ENCODE measurements at regions not wholly inside any gene's neighbourhood (a gene's known extent, or its start where the extent isn't known, plus 50 kb on each side); places are given as distances from the start of the nearest gene placed in this dataset.

DNA sequence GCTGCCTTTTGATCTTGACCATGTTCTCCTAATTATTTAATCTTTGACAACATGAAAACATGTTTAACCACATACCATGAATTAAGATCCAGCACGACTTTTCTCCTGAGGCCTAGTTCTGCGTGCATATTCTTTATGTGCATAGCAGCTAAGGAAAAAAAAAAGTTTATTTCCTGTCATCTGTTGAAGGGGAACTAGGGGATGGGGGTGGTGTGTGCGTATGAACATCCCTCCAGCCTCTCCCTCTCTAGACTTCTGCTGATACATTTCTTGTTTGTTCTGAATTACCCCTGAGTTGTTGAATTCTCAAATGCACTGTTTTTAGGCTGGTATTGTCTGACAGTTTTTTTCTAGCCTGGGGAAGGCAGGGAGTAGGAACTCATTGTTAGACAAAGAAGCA lies 543.3 kb downstream of the FGF9 start:
- H3K9me3 ChIP-seq (ENCODE audit: control insufficient read depth, low read depth, low read length), result peaks cover 5% of the 10 kb centered on the region
- no peak overlapping the region for H3K4me3 ChIP-seq (ENCODE audit: control insufficient read depth in 2 of 3, extremely low read depth in 1 of 3, insufficient read depth in 2 of 3, low read depth in 1 of 3, low read length in 3 of 3)
- H3K9me1 ChIP-seq (ENCODE audit: control insufficient read depth, extremely low read depth, insufficient read depth, low read length), result no peaks in the 10 kb centered on the region
- H3K9ac ChIP-seq (ENCODE audit: control insufficient read depth, extremely low read depth, insufficient read depth, low read length), result no peak overlapping the region
- no peaks in the 10 kb centered on the region for H3K36me3 ChIP-seq (ENCODE audit: control insufficient read depth in 2 of 2, extremely low read depth in 1 of 2, insufficient read depth in 2 of 2, low read length in 2 of 2)
- H3K27ac ChIP-seq (ENCODE audit: control insufficient read depth, insufficient read depth, low read length), result no peak overlapping the region
- no peak overlapping the region for H3K4me2 ChIP-seq (ENCODE audit: control insufficient read depth, extremely low read depth, insufficient read depth, low read depth, low read length)
- TF ChIP-seq, protein P1, sequence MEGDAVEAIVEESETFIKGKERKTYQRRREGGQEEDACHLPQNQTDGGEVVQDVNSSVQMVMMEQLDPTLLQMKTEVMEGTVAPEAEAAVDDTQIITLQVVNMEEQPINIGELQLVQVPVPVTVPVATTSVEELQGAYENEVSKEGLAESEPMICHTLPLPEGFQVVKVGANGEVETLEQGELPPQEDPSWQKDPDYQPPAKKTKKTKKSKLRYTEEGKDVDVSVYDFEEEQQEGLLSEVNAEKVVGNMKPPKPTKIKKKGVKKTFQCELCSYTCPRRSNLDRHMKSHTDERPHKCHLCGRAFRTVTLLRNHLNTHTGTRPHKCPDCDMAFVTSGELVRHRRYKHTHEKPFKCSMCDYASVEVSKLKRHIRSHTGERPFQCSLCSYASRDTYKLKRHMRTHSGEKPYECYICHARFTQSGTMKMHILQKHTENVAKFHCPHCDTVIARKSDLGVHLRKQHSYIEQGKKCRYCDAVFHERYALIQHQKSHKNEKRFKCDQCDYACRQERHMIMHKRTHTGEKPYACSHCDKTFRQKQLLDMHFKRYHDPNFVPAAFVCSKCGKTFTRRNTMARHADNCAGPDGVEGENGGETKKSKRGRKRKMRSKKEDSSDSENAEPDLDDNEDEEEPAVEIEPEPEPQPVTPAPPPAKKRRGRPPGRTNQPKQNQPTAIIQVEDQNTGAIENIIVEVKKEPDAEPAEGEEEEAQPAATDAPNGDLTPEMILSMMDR (optimal IDR thresholded peaks at IDR 0.05 in 1 of 3, IDR thresholded peaks at IDR 0.05 in 1 of 3, conservative IDR thresholded peaks at IDR 0.05 in 1 of 3; ENCODE audit: extremely low read depth in 1 of 3, insufficient read depth in 2 of 3, low read length in 3 of 3), result no peak
- no peak for TF ChIP-seq EZH2 (IDR thresholded peaks at IDR 0.05; ENCODE audit: low read length)
- FAIRE-seq (no peak), DNase-seq (ENCODE audit: low read depth, low spot score) (no peak)
- no peaks in the 10 kb centered on the region for H3K4me1 ChIP-seq (ENCODE audit: control insufficient read depth, extremely low read depth, insufficient read depth, low read length)
- H2AFZ ChIP-seq (ENCODE audit: control insufficient read depth, low read length), result no peak overlapping the region
- no peaks in the 10 kb centered on the region for H3K79me2 ChIP-seq (ENCODE audit: control insufficient read depth, insufficient read depth, low read length)
- no peaks in the 10 kb centered on the region for H3K27me3 ChIP-seq (ENCODE audit: control insufficient read depth, extremely low read depth, insufficient read depth, low read length)
- dilution Hi-C loops (cut with MboI; ENCODE audit: extremely low pct_ligation_motif_present, low sequenced_read_pairs), result no loop called here
- no peaks in the 10 kb centered on the region for H4K20me1 ChIP-seq (ENCODE audit: control insufficient read depth, extremely low read depth, insufficient read depth, low read length)

DNA sequence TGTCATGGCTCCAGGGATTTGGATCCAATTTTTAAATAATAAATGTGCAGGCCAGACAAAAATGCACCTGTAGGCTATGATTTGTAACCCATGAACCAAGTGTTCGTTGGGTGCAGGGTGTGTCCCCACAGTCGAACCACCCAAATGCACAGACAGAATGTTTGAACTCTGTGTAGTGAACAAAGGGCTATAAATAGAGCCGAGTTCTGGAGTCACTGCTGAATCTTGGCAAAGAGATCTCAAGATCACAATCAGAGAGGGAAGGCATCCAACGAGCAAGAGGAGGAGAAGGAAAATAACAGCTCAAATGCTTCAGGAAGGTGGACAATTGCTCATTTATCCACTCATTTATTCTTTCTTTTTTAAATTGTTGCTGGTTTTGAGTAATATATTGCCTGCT lies 547.9 kb downstream of the FGF9 start:
- Histone ChIP-seq H3K27me3 (ENCODE audit: control insufficient read depth, extremely low read depth, insufficient read depth, low read length) (no peaks in the 10 kb centered on the region), H3K4me1 (ENCODE audit: control insufficient read depth, extremely low read depth, insufficient read depth, low read length) (no peaks in the 10 kb centered on the region), H3K79me2 (ENCODE audit: control insufficient read depth, insufficient read depth, low read length) (no peaks in the 10 kb centered on the region), H3K4me2 (ENCODE audit: control insufficient read depth, extremely low read depth, insufficient read depth, low read depth, low read length) (no peak overlapping the region), H4K20me1 (ENCODE audit: control insufficient read depth, extremely low read depth, insufficient read depth, low read length) (no peaks in the 10 kb centered on the region), H3K9me1 (ENCODE audit: control insufficient read depth, extremely low read depth, insufficient read depth, low read length) (no peaks in the 10 kb centered on the region), H3K36me3 (ENCODE audit: control insufficient read depth in 2 of 2, extremely low read depth in 1 of 2, insufficient read depth in 2 of 2, low read length in 2 of 2) (no peaks in the 10 kb centered on the region), H3K27ac (ENCODE audit: control insufficient read depth, insufficient read depth, low read length) (no peak overlapping the region), H3K4me3 (ENCODE audit: control insufficient read depth in 2 of 3, extremely low read depth in 1 of 3, insufficient read depth in 2 of 3, low read depth in 1 of 3, low read length in 3 of 3) (no peak overlapping the region), H3K9ac (ENCODE audit: control insufficient read depth, extremely low read depth, insufficient read depth, low read length) (no peak overlapping the region), H2AFZ (ENCODE audit: control insufficient read depth, low read length) (no peak overlapping the region), H3K9me3 (ENCODE audit: control insufficient read depth, low read depth, low read length) (no peaks in the 10 kb centered on the region)
- FAIRE-seq (no peak), DNase-seq (ENCODE audit: low read depth, low spot score) (no peak)
- TF ChIP-seq, protein P1 (optimal IDR thresholded peaks at IDR 0.05 in 1 of 3, IDR thresholded peaks at IDR 0.05 in 1 of 3, conservative IDR thresholded peaks at IDR 0.05 in 1 of 3; ENCODE audit: extremely low read depth in 1 of 3, insufficient read depth in 2 of 3, low read length in 3 of 3), result no peak
- TF ChIP-seq EZH2 (IDR thresholded peaks at IDR 0.05; ENCODE audit: low read length), result no peak
- dilution Hi-C loops (cut with MboI; ENCODE audit: extremely low pct_ligation_motif_present, low sequenced_read_pairs), result no loop called here

Data from keratinocyte (primary cell).